GM18517 (cell line): ENCODE measurements at regions not wholly inside any gene's neighbourhood (a gene's known extent, or its start where the extent isn't known, plus 50 kb on each side); places are given as distances from the start of the nearest gene placed in this dataset.
"Not testable (repeated sequence)": the region's sequence is repeated elsewhere in the genome, so short reads cannot be mapped to it uniquely, and the experiment has no call there.

Source experiments
- ATAC-seq: cut with Tn5 transposase; IDR thresholded peaks from one replicate; pipeline ENCODE4 v1.9.1; 2021; ENCODE audit warnings: mild to moderate bottlenecking, moderate library complexity; ENCODE audit not compliant: unreplicated experiment

DNA sequence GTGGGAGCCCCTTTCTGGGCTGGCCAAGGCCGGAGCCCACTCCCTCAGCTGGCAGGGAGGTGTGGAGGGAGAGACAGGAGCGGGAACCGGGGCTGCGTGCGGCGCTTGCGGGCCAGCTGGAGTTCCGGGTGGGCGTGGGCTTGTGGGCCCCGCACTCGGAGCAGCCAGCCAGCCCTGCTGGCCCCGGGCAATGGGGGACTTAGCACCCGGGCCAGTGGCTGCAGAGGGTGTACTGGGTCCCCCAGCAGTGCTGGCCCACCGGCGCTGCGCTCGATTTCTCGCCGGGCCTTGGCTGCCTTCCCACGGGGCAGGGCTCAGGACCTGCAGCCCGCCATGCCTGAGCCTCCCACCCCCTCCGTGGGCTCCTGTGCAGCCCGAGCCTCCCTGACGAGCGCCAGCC is 1082.5 kb downstream of the PCDH17 start:
- not testable (repeated sequence) for ATAC-seq

DNA sequence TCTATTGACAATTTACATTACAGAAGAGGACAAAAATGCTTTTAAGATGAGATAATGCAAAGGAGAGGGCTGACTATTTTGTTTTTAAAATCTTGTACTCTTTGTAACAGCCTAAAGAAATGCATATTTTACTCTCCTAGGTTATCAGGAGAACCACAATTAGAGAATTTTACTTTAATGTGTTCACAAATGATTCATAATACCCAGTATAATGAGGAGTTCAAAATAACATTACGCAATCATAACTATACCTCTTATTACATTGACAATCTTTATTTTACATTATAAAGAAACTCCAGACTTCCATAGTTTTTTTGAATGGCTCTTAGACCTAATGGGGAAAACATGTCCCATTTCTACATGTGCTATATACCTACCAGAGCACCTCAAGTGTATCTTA is 1089.7 kb downstream of the PCDH17 start:
- ATAC-seq, result no peak

- ATAC-seq, result no peak
These were observed 1096.6 kb downstream of the PCDH17 start for GRCh38 chr13:58728126-58728525.

- no peak for ATAC-seq
These were observed 1097.8 kb downstream of the PCDH17 start for GRCh38 chr13:58729361-58729760.

DNA sequence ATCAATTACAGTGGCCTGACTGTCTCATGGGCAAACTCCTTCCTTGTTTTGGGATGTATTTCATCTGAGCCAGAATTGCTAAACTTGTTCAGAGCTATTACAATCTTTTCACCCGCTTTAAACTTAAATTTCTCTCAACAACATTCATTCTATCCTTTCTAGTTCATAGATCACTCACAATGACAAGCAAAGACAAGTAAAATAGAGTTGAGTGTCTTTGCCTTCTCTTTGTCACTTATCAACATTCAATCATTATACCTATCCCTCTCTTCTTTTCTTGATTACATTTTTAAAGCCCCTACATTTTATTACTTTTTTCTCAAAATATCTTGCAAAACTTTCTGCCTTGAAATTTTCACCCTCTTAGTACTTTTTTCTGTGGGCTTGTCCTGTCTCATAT is 1113.1 kb downstream of the PCDH17 start:
- no peak for ATAC-seq

- ATAC-seq, result no peak
These were observed 1136.0 kb downstream of the PCDH17 start for GRCh38 chr13:58767566-58767965.

DNA sequence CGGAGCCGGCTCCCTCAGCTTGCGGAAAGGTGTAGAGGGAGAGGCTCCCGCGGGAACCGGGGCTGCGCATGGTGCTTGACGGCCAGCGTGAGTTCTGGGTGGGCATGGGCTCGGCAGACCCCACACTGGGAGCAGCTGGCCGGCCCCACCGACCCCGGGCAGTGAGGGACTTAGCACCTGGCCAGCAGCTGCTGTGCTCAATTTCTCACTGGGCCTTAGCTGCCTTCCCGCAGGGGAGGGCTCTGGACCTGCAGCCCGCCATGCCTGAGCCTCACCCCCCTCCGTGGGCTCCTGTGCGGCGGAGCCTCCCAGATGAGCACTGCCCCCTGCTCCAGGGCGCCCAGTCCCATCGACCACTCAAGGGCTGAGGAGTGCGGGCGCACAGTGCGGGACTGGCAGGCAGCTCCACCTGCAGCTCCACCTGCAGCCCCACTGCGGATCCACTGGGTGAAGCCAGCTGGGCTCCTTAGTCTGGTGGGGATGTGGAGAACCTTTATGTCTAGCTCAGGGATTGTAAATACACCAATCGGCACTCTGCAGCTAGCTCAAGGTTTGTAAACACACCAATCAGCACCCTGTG is 1141.8 kb downstream of the PCDH17 start:
- ATAC-seq, result no peak

- no peak for ATAC-seq
These were observed 1151.2 kb downstream of the PCDH17 start for GRCh38 chr13:58782736-58783135.

- no peak for ATAC-seq
These were observed 1161.3 kb downstream of the PCDH17 start for GRCh38 chr13:58792854-58793253.

GRCh38 chr13:58795715-58796114 is 1164.2 kb downstream of the PCDH17 start:
- no peak for ATAC-seq

- ATAC-seq, result no peak
These were observed 1173.3 kb downstream of the PCDH17 start for GRCh38 chr13:58804832-58805231.

GRCh38 chr13:58806401-58806800 is 1174.9 kb downstream of the PCDH17 start:
- no peak for ATAC-seq

GRCh38 chr13:58823701-58824100 is 1192.2 kb downstream of the PCDH17 start:
- ATAC-seq, result no peak

DNA sequence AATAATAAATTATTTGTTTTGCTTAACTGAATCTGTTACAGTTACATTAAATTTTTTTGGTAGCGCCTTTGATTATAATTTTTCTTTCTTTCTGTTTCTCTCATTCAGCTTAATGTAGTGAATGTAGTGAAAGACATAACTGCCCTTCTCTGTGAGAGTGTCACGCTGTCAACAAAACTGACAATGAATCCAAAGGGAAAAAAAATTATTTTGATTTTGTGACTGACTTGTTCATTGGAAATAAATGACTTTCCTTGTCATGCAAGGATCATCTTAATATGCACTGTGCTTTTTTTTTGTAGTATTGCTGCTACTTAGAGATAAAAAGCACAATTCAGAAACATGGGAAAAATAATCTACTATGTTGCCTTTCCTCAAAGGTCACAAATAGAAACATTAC is 1196.4 kb downstream of the PCDH17 start:
- no peak for ATAC-seq

DNA sequence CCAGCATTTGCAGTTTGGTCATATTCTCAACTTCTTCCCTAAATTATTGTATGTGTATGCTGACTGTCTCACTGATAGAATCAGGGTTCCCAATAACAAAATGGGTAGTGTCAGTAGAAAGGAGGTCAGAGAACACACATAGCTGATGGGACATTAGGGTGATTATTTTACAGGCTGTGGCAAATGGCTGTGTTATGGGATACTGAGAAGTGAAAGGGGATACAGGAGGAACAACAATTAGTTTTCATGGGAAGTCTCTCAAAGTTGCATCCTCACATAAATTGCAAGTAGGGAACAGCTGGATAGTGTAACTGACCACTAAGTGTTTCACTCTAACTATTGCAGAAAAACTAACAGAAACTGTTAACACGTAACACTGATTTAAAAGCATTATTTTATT is 1199.3 kb downstream of the PCDH17 start:
- no peak for ATAC-seq

DNA sequence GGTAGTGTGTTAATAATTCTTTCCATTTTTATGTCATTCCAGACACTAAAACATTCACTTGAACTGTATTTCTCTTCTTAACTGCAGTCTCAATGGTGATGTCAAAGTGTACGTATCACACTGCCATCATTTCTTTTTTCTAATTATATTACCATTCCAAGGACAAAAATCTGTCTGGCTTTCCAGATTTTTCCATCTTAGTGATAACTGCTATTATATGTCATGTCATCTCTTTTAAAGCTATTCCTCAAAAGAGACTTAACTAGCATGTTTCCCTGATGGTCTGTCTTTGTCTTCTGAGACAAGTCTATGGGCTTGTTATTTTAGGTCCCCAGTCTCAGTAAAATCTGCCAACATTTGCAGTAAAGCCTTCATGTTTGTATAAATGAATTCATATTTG is 1207.1 kb downstream of the PCDH17 start:
- ATAC-seq, result no peak

- no peak for ATAC-seq
These were observed 1211.5 kb downstream of the PCDH17 start for GRCh38 chr13:58843071-58843470.

GRCh38 chr13:58843567-58843966 is 1212.0 kb downstream of the PCDH17 start:
- no peak for ATAC-seq

- ATAC-seq, result no peak
These were observed 1218.6 kb downstream of the PCDH17 start for GRCh38 chr13:58850161-58850560.

- ATAC-seq, result no peak
These were observed 1220.5 kb downstream of the PCDH17 start for GRCh38 chr13:58852076-58852475.

- no peak for ATAC-seq
These were observed 1223.7 kb downstream of the PCDH17 start for GRCh38 chr13:58855283-58855682.

DNA sequence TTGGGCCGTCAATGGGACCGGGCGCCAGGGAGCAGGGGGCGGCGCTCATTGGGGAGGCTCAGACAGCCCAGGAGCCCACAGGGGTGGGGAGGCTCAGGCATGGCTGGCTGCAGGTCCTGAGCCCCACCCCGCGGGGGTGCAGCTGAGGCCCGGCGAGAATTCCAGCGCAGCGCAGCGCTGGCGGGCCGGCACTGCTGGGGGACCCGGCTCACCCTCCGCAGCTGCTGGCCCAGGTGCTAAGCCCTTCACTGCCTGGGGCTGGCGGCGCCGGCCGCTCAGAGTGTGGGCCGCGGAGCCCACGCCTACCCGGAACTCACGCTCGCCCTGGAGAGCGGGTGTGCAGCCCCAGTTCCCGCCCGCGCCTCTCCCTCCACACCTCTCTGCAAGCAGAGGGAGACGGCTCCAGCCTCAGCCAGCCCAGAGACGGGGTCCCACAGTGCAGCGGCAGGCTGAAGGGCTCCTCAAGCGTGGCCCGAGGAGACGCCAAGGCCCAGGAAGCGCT is 1227.4 kb downstream of the PCDH17 start:
- ATAC-seq, result no peak

DNA sequence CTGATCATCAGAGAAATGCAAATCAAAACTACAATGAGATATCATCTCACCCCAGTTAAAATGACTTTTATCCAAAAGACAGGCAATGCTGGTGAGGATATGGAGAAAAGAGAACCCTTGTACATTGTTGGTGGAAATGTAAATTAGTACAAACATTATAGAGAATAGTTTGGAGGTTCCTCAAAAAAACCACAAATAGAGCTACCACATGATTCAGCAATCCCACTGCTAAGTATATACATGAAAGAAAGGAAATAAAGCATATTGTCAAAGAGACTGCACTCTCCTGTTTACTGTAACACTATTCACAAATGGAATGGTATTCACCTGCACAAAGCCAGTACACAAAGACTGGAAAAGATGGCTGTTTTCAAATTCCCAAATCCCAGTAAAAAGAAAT is 1233.7 kb downstream of the PCDH17 start:
- ATAC-seq, result no peak
